ENCODE measurements at regions not wholly inside any gene's neighbourhood (a gene's known extent, or its start where the extent isn't known, plus 50 kb on each side); places are given as distances from the start of the nearest gene placed in this dataset.

DNA sequence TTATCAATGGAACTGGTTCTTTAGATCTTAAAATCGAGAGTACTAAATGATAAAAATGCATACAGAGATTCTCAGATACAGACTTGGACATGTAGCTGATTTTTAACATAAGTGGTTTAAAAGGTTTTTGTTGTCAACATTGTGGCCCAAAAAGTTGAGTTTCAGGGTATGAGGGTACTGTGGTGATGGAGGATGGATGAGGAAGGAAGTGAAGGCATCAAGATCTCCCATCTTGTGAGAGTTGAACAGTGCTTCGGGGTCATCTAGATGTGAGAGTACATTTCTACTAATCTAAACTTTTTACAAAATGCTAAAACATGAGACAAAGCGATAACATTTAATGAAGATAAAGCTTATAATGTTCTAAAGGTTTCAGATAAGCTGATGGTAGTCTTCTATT, 452.6 kb downstream of the PCNX1 start:
- Histone ChIP-seq H3K4me2 (ENCODE audit: low read length) (no peak overlapping the region), H3K27me3 (ENCODE audit: insufficient read depth, low read depth, low read length) (no peaks in the 10 kb centered on the region), H3K9ac (ENCODE audit: low read length) (no peak overlapping the region), H3F3A (ENCODE audit: insufficient read depth, low read length, poor library complexity, severe bottlenecking) (no peaks in the 10 kb centered on the region), H3K27ac (ENCODE audit: low read length) (no peak overlapping the region), H3K9me2 (ENCODE audit: insufficient read depth, low read length) (no peaks in the 10 kb centered on the region), H3K9me3 (ENCODE audit: low read length) (no peaks in the 10 kb centered on the region), H3K36me3 (ENCODE audit: insufficient read depth, low read length) (no peaks in the 10 kb centered on the region), H2AFZ (ENCODE audit: low read depth, low read length) (no peak overlapping the region), H3K4me3 (ENCODE audit: low read length) (no peak overlapping the region), H4K20me1 (ENCODE audit: insufficient read depth) (no peaks in the 10 kb centered on the region), H3K79me2 (replicated peaks; ENCODE audit: insufficient read depth, low read length) (no peaks in the 10 kb centered on the region)
- TF ChIP-seq CTCF (IDR thresholded peaks at IDR 0.05; ENCODE audit: poor library complexity, severe bottlenecking): no peak
- TF ChIP-seq, protein P1, sequence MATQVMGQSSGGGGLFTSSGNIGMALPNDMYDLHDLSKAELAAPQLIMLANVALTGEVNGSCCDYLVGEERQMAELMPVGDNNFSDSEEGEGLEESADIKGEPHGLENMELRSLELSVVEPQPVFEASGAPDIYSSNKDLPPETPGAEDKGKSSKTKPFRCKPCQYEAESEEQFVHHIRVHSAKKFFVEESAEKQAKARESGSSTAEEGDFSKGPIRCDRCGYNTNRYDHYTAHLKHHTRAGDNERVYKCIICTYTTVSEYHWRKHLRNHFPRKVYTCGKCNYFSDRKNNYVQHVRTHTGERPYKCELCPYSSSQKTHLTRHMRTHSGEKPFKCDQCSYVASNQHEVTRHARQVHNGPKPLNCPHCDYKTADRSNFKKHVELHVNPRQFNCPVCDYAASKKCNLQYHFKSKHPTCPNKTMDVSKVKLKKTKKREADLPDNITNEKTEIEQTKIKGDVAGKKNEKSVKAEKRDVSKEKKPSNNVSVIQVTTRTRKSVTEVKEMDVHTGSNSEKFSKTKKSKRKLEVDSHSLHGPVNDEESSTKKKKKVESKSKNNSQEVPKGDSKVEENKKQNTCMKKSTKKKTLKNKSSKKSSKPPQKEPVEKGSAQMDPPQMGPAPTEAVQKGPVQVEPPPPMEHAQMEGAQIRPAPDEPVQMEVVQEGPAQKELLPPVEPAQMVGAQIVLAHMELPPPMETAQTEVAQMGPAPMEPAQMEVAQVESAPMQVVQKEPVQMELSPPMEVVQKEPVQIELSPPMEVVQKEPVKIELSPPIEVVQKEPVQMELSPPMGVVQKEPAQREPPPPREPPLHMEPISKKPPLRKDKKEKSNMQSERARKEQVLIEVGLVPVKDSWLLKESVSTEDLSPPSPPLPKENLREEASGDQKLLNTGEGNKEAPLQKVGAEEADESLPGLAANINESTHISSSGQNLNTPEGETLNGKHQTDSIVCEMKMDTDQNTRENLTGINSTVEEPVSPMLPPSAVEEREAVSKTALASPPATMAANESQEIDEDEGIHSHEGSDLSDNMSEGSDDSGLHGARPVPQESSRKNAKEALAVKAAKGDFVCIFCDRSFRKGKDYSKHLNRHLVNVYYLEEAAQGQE (IDR thresholded peaks at IDR 0.05; ENCODE audit: borderline replicate concordance): no peak
- TF ChIP-seq MXI1 (conservative IDR thresholded peaks at IDR 0.05; ENCODE audit: poor library complexity, severe bottlenecking): no peak
- TF ChIP-seq EZH2 (IDR thresholded peaks at IDR 0.05; ENCODE audit: borderline replicate concordance, insufficient read depth, low read length, poor library complexity, severe bottlenecking): no peak
- TF ChIP-seq EP300 (conservative IDR thresholded peaks at IDR 0.05; ENCODE audit: poor library complexity, severe bottlenecking): no peak
- TF ChIP-seq SMC3 (conservative IDR thresholded peaks at IDR 0.05; ENCODE audit: poor library complexity): no peak
- TF ChIP-seq RAD21 (conservative IDR thresholded peaks at IDR 0.05): no peak
- TF ChIP-seq TAF1 (IDR thresholded peaks at IDR 0.05; ENCODE audit: low read depth): no peak

DNA sequence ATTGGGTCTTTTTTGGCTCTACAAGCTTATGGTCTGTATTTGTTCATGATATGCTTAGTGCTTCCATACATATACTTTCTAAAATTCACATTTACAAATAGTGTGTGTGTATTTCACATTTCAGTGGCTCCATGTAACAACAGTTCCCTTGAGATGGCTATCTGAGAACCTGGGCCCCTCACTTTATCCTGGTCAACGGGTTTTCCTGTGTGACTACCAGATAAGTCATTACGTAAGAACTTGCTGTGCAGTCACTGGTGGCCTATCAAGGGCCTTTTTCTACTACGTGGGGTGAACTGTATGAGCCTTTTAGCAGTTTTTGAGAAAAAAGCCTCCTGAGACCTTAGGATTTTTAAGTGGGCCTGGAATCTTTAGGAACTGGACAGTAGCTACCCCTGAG, 454.1 kb downstream of the PCNX1 start:
- Histone ChIP-seq H3F3A (ENCODE audit: insufficient read depth, low read length, poor library complexity, severe bottlenecking) (no peaks in the 10 kb centered on the region), H3K27ac (ENCODE audit: low read length) (no peak overlapping the region), H3K9me2 (ENCODE audit: insufficient read depth, low read length) (no peaks in the 10 kb centered on the region), H3K4me3 (ENCODE audit: low read length) (no peak overlapping the region), H3K9me3 (ENCODE audit: low read length) (no peaks in the 10 kb centered on the region), H4K20me1 (ENCODE audit: insufficient read depth) (no peaks in the 10 kb centered on the region), H3K9ac (ENCODE audit: low read length) (no peak overlapping the region), H2AFZ (ENCODE audit: low read depth, low read length) (no peak overlapping the region), H3K79me2 (replicated peaks; ENCODE audit: insufficient read depth, low read length) (no peaks in the 10 kb centered on the region), H3K36me3 (ENCODE audit: insufficient read depth, low read length) (no peaks in the 10 kb centered on the region), H3K4me2 (ENCODE audit: low read length) (no peak overlapping the region), H3K27me3 (ENCODE audit: insufficient read depth, low read depth, low read length) (no peaks in the 10 kb centered on the region)
- TF ChIP-seq CTCF (IDR thresholded peaks at IDR 0.05; ENCODE audit: poor library complexity, severe bottlenecking): no peak
